ENCODE measurements at regions not wholly inside any gene's neighbourhood (a gene's known extent, or its start where the extent isn't known, plus 50 kb on each side); places are given as distances from the start of the nearest gene placed in this dataset.

GRCh38 chr6:149224399-149224798 lies 93.1 kb upstream of the TAB2 start:
- no peak for TF ChIP-seq CTCF (IDR thresholded peaks at IDR 0.05; ENCODE audit: insufficient read depth, low read length, poor library complexity, severe bottlenecking)
- TF ChIP-seq EZH2phosphoT487 (conservative IDR thresholded peaks at IDR 0.05; ENCODE audit: low read length): no peak

GRCh38 chr6:149225370-149225769 lies 92.1 kb upstream of the TAB2 start:
- H3K9ac ChIP-seq (ENCODE audit: low read length): no peak overlapping the region
- no peak overlapping the region for H2AFZ ChIP-seq (ENCODE audit: low read depth, low read length, severe bottlenecking)
- H3K9me3 ChIP-seq (ENCODE audit: insufficient read depth, low read length): no peaks in the 10 kb centered on the region
- no peaks in the 10 kb centered on the region for H3K36me3 ChIP-seq (ENCODE audit: low read length)
- H3K9me2 ChIP-seq (replicated peaks; ENCODE audit: insufficient read depth, low read length): no peaks in the 10 kb centered on the region
- no peak for TF ChIP-seq EZH2phosphoT487 (conservative IDR thresholded peaks at IDR 0.05; ENCODE audit: low read length)
- no peak for TF ChIP-seq CTCF (IDR thresholded peaks at IDR 0.05; ENCODE audit: insufficient read depth, low read length, poor library complexity, severe bottlenecking)
- no peaks in the 10 kb centered on the region for H3K27me3 ChIP-seq (ENCODE audit: low read length)
- no peak overlapping the region for H3K27ac ChIP-seq (ENCODE audit: low read depth, low read length)
- no peaks in the 10 kb centered on the region for H3K79me2 ChIP-seq (ENCODE audit: insufficient read depth, low read length)
- H3K4me2 ChIP-seq (ENCODE audit: low read depth, low read length, poor library complexity, severe bottlenecking): no peak overlapping the region
- no peak overlapping the region for H3K4me3 ChIP-seq (ENCODE audit: insufficient read depth, low read length, poor library complexity, severe bottlenecking)
- H4K20me1 ChIP-seq (ENCODE audit: low read depth, low read length): no peaks in the 10 kb centered on the region
- no peaks in the 10 kb centered on the region for H3F3A ChIP-seq (ENCODE audit: insufficient read depth)

More at GRCh38 chr6:149224399-149224798, 93.1 kb upstream of the TAB2 start:
- H2AFZ ChIP-seq (ENCODE audit: low read depth, low read length, severe bottlenecking): no peak overlapping the region
- no peaks in the 10 kb centered on the region for H3K9me2 ChIP-seq (replicated peaks; ENCODE audit: insufficient read depth, low read length)
- H3K9ac ChIP-seq (ENCODE audit: low read length): no peak overlapping the region
- no peaks in the 10 kb centered on the region for H3K79me2 ChIP-seq (ENCODE audit: insufficient read depth, low read length)
- H3K36me3 ChIP-seq (ENCODE audit: low read length): no peaks in the 10 kb centered on the region
- no peaks in the 10 kb centered on the region for H3F3A ChIP-seq (ENCODE audit: insufficient read depth)
- no peaks in the 10 kb centered on the region for H3K9me3 ChIP-seq (ENCODE audit: insufficient read depth, low read length)
- H4K20me1 ChIP-seq (ENCODE audit: low read depth, low read length): no peaks in the 10 kb centered on the region
- no peak overlapping the region for H3K27ac ChIP-seq (ENCODE audit: low read depth, low read length)
- H3K4me3 ChIP-seq (ENCODE audit: insufficient read depth, low read length, poor library complexity, severe bottlenecking): no peak overlapping the region
- H3K4me2 ChIP-seq (ENCODE audit: low read depth, low read length, poor library complexity, severe bottlenecking): no peak overlapping the region
- no peaks in the 10 kb centered on the region for H3K27me3 ChIP-seq (ENCODE audit: low read length)

- Histone ChIP-seq H3F3A (ENCODE audit: insufficient read depth) (no peaks in the 10 kb centered on the region), H3K4me2 (ENCODE audit: low read depth, low read length, poor library complexity, severe bottlenecking) (no peak overlapping the region), H4K20me1 (ENCODE audit: low read depth, low read length) (no peaks in the 10 kb centered on the region), H3K9ac (ENCODE audit: low read length) (no peak overlapping the region), H3K79me2 (ENCODE audit: insufficient read depth, low read length) (no peaks in the 10 kb centered on the region), H3K27ac (ENCODE audit: low read depth, low read length) (no peak overlapping the region), H3K4me3 (ENCODE audit: insufficient read depth, low read length, poor library complexity, severe bottlenecking) (no peak overlapping the region), H3K36me3 (ENCODE audit: low read length) (no peaks in the 10 kb centered on the region), H2AFZ (ENCODE audit: low read depth, low read length, severe bottlenecking) (no peak overlapping the region), H3K9me3 (ENCODE audit: insufficient read depth, low read length) (no peaks in the 10 kb centered on the region), H3K9me2 (replicated peaks; ENCODE audit: insufficient read depth, low read length) (no peaks in the 10 kb centered on the region), H3K27me3 (ENCODE audit: low read length) (no peaks in the 10 kb centered on the region)
- TF ChIP-seq CTCF (IDR thresholded peaks at IDR 0.05; ENCODE audit: insufficient read depth, low read length, poor library complexity, severe bottlenecking) (no peak), EZH2phosphoT487 (conservative IDR thresholded peaks at IDR 0.05; ENCODE audit: low read length) (no peak)
Observed at GRCh38 chr6:149225946-149226345, 91.6 kb upstream of the TAB2 start.

Data from SU-DHL-6 (cell line).